ENCODE measurements at regions not wholly inside any gene's neighbourhood (a gene's known extent, or its start where the extent isn't known, plus 50 kb on each side); places are given as distances from the start of the nearest gene placed in this dataset.

GRCh38 chr10:21069278-21069677, 172.2 kb upstream of the NEBL start:
- Mint-ChIP-seq H3K9me3 (no peaks in the 10 kb centered on the region), H3K36me3 (ENCODE audit: low read depth) (no peaks in the 10 kb centered on the region), H3K27ac (no peak overlapping the region)

GRCh38 chr10:21068026-21068656, 171.0 kb upstream of the NEBL start:
- Mint-ChIP-seq H3K27me3 (peaks cover 15% of the 10 kb centered on the region), H3K9me3 (no peaks in the 10 kb centered on the region), H3K27ac (no peak overlapping the region), H3K36me3 (ENCODE audit: low read depth) (no peaks in the 10 kb centered on the region), H3K4me3 (no peak overlapping the region), H3K4me1 (no peaks in the 10 kb centered on the region)
- no peak for ATAC-seq (replicated peaks)

More at GRCh38 chr10:21069278-21069677, 172.2 kb upstream of the NEBL start:
- Mint-ChIP-seq H3K4me3 (no peak overlapping the region), H3K4me1 (no peaks in the 10 kb centered on the region), H3K27me3 (peaks cover 14% of the 10 kb centered on the region)
- ATAC-seq (replicated peaks) = no peak

- Mint-ChIP-seq H3K36me3 (ENCODE audit: low read depth) (no peaks in the 10 kb centered on the region), H3K27ac (no peak overlapping the region), H3K9me3 (peaks cover under 1% of the 10 kb centered on the region), H3K4me1 (no peaks in the 10 kb centered on the region), H3K4me3 (no peak overlapping the region), H3K27me3 (peaks cover 13% of the 10 kb centered on the region)
- no peak for ATAC-seq (replicated peaks)
Measured at GRCh38 chr10:21065621-21066248, 168.6 kb upstream of the NEBL start.

- Mint-ChIP-seq H3K27me3 (peaks cover 7% of the 10 kb centered on the region), H3K27ac (no peak overlapping the region), H3K4me1 (no peaks in the 10 kb centered on the region), H3K36me3 (ENCODE audit: low read depth) (no peaks in the 10 kb centered on the region), H3K9me3 (peaks cover 6% of the 10 kb centered on the region), H3K4me3 (no peak overlapping the region)
- no peak for ATAC-seq (replicated peaks)
Measured at GRCh38 chr10:21061982-21062381, 164.9 kb upstream of the NEBL start.

- H3K4me1 Mint-ChIP-seq = no peaks in the 10 kb centered on the region
- ATAC-seq (replicated peaks) = no peak
Measured at GRCh38 chr10:21061184-21061583, 164.1 kb upstream of the NEBL start.

GRCh38 chr10:21060626-21061025, 163.5 kb upstream of the NEBL start:
- Mint-ChIP-seq H3K27ac (no peak overlapping the region), H3K27me3 (peaks cover 3% of the 10 kb centered on the region), H3K36me3 (ENCODE audit: low read depth) (no peaks in the 10 kb centered on the region), H3K4me3 (no peak overlapping the region), H3K4me1 (no peaks in the 10 kb centered on the region), H3K9me3 (peaks cover 8% of the 10 kb centered on the region)
- ATAC-seq (replicated peaks) = no peak

More at GRCh38 chr10:21061184-21061583, 164.1 kb upstream of the NEBL start:
- Mint-ChIP-seq H3K4me3 (no peak overlapping the region), H3K9me3 (peaks cover 8% of the 10 kb centered on the region), H3K36me3 (ENCODE audit: low read depth) (no peaks in the 10 kb centered on the region), H3K27me3 (peaks cover 7% of the 10 kb centered on the region), H3K27ac (no peak overlapping the region)

- Mint-ChIP-seq H3K4me1 (no peaks in the 10 kb centered on the region), H3K4me3 (no peak overlapping the region), H3K27me3 (peaks cover under 1% of the 10 kb centered on the region), H3K9me3 (peaks cover 8% of the 10 kb centered on the region), H3K27ac (no peak overlapping the region), H3K36me3 (ENCODE audit: low read depth) (no peaks in the 10 kb centered on the region)
- ATAC-seq (replicated peaks) = no peak
Measured at GRCh38 chr10:21057989-21058388, 160.9 kb upstream of the NEBL start.

- H3K36me3 Mint-ChIP-seq (ENCODE audit: low read depth) = no peaks in the 10 kb centered on the region
- H3K4me1 Mint-ChIP-seq = no peaks in the 10 kb centered on the region
- H3K9me3 Mint-ChIP-seq = peaks cover 8% of the 10 kb centered on the region
- ATAC-seq (replicated peaks) = no peak
- H3K4me3 Mint-ChIP-seq = no peak overlapping the region
- no peak overlapping the region for H3K27ac Mint-ChIP-seq
- H3K27me3 Mint-ChIP-seq = no peaks in the 10 kb centered on the region
Measured at GRCh38 chr10:21057436-21057835, 160.3 kb upstream of the NEBL start.

GRCh38 chr10:21056461-21056860, 159.3 kb upstream of the NEBL start:
- Mint-ChIP-seq H3K4me1 (no peaks in the 10 kb centered on the region), H3K27me3 (no peaks in the 10 kb centered on the region), H3K27ac (no peak overlapping the region), H3K36me3 (ENCODE audit: low read depth) (no peaks in the 10 kb centered on the region), H3K4me3 (no peak overlapping the region), H3K9me3 (peaks cover 11% of the 10 kb centered on the region)
- no peak for ATAC-seq (replicated peaks)

- Mint-ChIP-seq H3K36me3 (ENCODE audit: low read depth) (no peaks in the 10 kb centered on the region), H3K27ac (no peak overlapping the region), H3K4me3 (no peak overlapping the region), H3K9me3 (peaks cover 8% of the 10 kb centered on the region), H3K27me3 (peaks cover 5% of the 10 kb centered on the region), H3K4me1 (no peaks in the 10 kb centered on the region)
- ATAC-seq (replicated peaks) = no peak
Measured at GRCh38 chr10:21055339-21056135, 158.4 kb upstream of the NEBL start.

GRCh38 chr10:21053953-21054690, 157.0 kb upstream of the NEBL start:
- H3K27ac Mint-ChIP-seq = no peak overlapping the region
- H3K9me3 Mint-ChIP-seq = peaks cover 11% of the 10 kb centered on the region
- ATAC-seq (replicated peaks) = no peak
- H3K4me3 Mint-ChIP-seq = no peak overlapping the region
- peaks cover 15% of the 10 kb centered on the region for H3K27me3 Mint-ChIP-seq
- H3K4me1 Mint-ChIP-seq = no peaks in the 10 kb centered on the region
- no peaks in the 10 kb centered on the region for H3K36me3 Mint-ChIP-seq (ENCODE audit: low read depth)

GRCh38 chr10:21052709-21053104, 155.6 kb upstream of the NEBL start:
- H3K4me3 Mint-ChIP-seq = no peak overlapping the region
- no peak for ATAC-seq (replicated peaks)
- H3K36me3 Mint-ChIP-seq (ENCODE audit: low read depth) = no peaks in the 10 kb centered on the region
- no peak overlapping the region for H3K27ac Mint-ChIP-seq
- H3K9me3 Mint-ChIP-seq = peaks cover 11% of the 10 kb centered on the region
- no peaks in the 10 kb centered on the region for H3K4me1 Mint-ChIP-seq
- peaks cover 15% of the 10 kb centered on the region for H3K27me3 Mint-ChIP-seq

GRCh38 chr10:21052072-21052708, 155.1 kb upstream of the NEBL start:
- no peak overlapping the region for H3K27ac Mint-ChIP-seq

GRCh38 chr10:21049482-21049881, 152.4 kb upstream of the NEBL start:
- H3K9me3 Mint-ChIP-seq = peaks cover 6% of the 10 kb centered on the region
- ATAC-seq (replicated peaks) = no peak

More at GRCh38 chr10:21052072-21052708, 155.1 kb upstream of the NEBL start:
- no peak for ATAC-seq (replicated peaks)
- Mint-ChIP-seq H3K4me1 (no peaks in the 10 kb centered on the region), H3K27me3 (peaks cover 15% of the 10 kb centered on the region), H3K4me3 (no peak overlapping the region), H3K36me3 (ENCODE audit: low read depth) (no peaks in the 10 kb centered on the region), H3K9me3 (peaks cover 10% of the 10 kb centered on the region)

More at GRCh38 chr10:21049482-21049881, 152.4 kb upstream of the NEBL start:
- no peaks in the 10 kb centered on the region for H3K4me1 Mint-ChIP-seq
- H3K4me3 Mint-ChIP-seq = no peak overlapping the region
- peaks cover 15% of the 10 kb centered on the region for H3K27me3 Mint-ChIP-seq
- H3K36me3 Mint-ChIP-seq (ENCODE audit: low read depth) = no peaks in the 10 kb centered on the region
- no peak overlapping the region for H3K27ac Mint-ChIP-seq

Data from activated T-helper 17 cell treated with anti-CD3 and anti-CD28 coated beads, Interleukin-2, amount 50 U/mL, for 72 hours (primary cell).